Stimulated activated CD8-positive, alpha-beta memory T cell treated with anti-CD3 and anti-CD28 coated beads, Interleukin-4, amount 100 ng/mL, for 48 hours (primary cell): ENCODE measurements at regions not wholly inside any gene's neighbourhood (a gene's known extent, or its start where the extent isn't known, plus 50 kb on each side); places are given as distances from the start of the nearest gene placed in this dataset.

Experiments
- DNase-seq: peaks from one replicate; pipeline ENCODE4 v3.0.0-alpha.2; 2020

GRCh38 chr2:217468042-217468830, 534.6 kb downstream of the TNS1 start:
- DNase-seq = no peak

GRCh38 chr2:217467331-217467730, 535.5 kb downstream of the TNS1 start:
- DNase-seq = no peak

- DNase-seq = no peak
Measured at GRCh38 chr2:217466805-217467204, 536.0 kb downstream of the TNS1 start.

- no peak for DNase-seq
Measured at GRCh38 chr2:217466104-217466503, 536.7 kb downstream of the TNS1 start.

- no peak for DNase-seq
Measured at GRCh38 chr2:217465100-217465499, 537.7 kb downstream of the TNS1 start.

- no peak for DNase-seq
Measured at GRCh38 chr2:217463402-217464075, 539.3 kb downstream of the TNS1 start.

- no peak for DNase-seq
Measured at GRCh38 chr2:217462121-217462520, 540.7 kb downstream of the TNS1 start.

DNA sequence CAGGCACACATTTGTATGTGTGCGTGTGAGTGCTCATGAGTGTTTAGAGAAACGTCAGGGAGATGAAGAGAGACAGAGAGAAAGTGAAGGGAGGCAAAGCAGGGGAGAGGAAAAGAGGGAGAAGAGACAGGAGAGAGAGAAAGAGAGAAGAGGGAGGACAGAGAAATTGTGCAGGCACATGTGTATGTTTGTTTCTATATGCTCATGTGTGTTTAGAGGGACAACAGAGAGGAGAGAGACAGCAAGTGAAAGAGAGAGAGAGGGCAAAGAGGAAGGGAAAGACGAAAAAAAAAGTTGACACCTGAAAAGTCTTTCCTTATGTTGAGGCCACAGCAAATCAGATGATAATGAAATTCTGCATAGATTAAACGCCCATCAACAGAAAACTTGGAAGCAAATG, 541.1 kb downstream of the TNS1 start:
- DNase-seq = no peak

- DNase-seq = no peak
Measured at GRCh38 chr2:217459680-217460405, 543.0 kb downstream of the TNS1 start.

DNA sequence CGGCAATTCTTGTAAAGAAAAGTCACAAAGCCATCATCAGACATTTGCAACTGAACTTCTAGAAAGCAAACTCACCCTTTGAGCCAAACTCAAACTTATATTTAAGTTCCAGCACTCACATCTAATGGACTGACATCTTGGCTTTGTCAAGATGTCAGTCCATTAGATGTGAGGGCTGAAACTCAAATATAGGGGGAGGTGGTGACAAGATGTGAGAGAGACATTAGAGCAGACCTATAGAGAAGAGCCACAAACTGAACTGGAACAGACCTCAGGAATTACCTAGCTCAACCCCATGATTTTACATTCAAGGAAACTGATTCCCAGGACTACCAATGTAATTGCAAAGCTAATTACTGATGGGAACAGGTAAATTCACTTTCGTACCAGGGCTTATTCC, 543.8 kb downstream of the TNS1 start:
- DNase-seq = no peak

DNA sequence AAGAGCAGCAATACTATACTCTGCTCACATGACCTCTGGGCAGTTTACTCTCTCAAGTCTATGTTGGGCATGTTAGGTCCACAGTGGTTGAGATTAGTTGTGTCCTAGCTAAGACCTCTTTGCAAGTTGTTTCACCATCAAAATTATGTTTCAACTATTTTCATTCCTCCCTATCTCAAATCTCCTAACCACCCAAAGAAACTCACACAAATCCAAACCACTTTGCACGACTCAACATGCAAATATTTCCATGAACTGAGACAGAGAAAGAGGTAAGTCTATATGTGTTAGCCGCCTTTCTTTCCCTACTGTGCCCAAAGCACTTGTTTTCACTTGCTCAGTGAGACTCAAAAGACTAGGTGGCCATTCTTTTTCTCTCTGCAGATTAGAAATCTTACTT, 546.8 kb downstream of the TNS1 start:
- DNase-seq = no peak

DNA sequence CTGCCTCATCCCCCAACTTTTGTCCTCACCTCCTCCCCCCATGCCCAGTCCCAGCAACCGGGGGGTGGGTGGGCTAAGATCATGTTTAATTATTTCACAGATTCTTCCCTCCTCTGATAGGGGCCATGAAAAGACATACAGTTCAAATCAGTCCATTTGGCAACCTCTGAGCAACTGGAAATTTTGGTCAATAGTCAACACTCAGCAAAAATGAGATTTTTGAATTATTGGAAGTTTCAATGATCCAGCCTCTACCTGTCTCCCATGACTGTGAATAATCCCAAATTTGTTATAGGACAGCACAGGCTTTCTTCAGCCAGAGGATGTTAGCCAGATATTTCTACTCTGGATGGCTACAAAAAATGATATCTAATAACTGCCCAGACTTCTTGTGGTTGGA, 549.9 kb downstream of the TNS1 start:
- DNase-seq = no peak

DNA sequence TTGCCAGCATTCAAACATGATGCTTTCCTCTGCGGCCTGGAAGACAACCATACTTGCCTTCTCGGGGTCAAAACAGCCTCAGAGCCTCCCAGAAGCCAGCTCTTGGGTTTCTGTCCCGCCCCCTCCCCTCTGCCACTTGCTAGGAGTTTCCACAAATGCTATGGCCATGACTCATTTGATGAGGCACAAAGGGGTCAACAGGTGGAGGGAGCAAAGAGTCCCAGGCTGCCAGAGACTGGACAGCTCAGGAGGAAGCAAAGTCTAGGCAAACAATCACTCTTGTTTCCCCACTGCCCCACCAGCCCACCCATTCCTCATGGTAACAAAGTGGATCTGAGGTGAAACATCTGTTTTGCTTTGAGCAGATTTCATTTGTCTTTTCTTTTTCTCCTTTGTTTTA, 551.1 kb downstream of the TNS1 start:
- no peak for DNase-seq

- no peak for DNase-seq
Measured at GRCh38 chr2:217449444-217449843, 553.4 kb downstream of the TNS1 start.

- DNase-seq = no peak
Measured at GRCh38 chr2:217448860-217449259, 553.9 kb downstream of the TNS1 start.

- no peak for DNase-seq
Measured at GRCh38 chr2:217445723-217446122, 557.1 kb downstream of the TNS1 start.

DNA sequence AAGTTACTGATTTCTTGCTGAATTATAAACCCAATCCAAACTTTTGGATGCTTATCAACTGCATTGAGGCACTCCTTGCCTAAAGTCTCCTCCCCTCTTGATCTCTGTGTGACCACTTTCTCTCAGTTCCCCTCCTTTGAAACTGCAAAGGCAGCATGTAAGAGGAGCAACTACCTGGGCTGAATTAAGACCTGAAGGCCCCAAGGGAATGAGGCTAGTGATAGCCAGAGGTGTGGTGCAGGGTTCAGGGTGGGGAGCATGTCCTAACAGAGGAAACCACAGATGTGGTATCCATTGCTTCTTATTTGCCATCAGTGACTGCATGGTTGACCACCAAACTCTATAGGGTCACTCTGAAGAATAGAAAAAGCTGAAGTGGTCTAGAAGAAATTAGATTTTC, 557.9 kb downstream of the TNS1 start:
- no peak for DNase-seq

DNA sequence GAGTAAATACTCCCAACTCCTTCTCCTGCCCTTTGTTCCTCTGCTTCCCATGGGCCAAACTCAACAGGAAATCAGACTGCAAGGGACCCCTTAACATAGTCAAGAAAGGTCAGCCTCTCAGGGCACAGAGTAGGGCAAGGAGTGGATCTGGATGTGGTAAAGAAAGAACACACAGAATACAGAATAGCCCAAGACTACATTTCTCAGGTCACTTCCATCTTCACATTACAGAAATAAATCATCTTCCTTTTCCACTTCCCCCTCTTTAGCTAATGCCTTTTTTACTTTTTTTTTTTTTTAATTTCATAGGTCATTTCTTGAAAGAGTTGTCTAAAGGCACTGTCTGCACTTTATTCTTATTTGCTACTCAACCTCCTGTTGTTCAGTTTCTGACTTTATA, 558.3 kb downstream of the TNS1 start:
- DNase-seq = no peak

- DNase-seq = no peak
Measured at GRCh38 chr2:217443601-217444000, 559.2 kb downstream of the TNS1 start.

- no peak for DNase-seq
Measured at GRCh38 chr2:217440000-217440399, 562.8 kb downstream of the TNS1 start.

- no peak for DNase-seq
Measured at GRCh38 chr2:217438821-217439220, 564.0 kb downstream of the TNS1 start.

DNA sequence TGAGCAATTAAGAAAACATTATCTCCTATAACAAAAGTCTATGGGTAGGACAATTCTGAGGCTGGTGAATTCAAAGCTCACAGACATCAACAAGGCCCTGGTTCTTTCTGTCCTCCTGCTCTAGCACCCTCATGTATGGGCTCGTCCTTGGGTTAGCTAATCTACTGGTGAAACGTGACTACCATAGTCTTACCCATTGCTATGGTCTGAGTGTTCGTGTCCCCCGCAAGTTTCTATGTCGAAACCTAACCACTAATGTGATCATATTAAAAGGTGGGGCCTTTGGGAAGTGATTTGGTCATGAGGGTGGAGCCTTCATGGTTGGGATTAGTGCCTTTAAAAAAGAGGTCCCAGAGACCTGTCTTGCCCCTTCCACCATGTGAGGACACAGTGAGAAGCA, 564.7 kb downstream of the TNS1 start:
- DNase-seq = no peak

DNA sequence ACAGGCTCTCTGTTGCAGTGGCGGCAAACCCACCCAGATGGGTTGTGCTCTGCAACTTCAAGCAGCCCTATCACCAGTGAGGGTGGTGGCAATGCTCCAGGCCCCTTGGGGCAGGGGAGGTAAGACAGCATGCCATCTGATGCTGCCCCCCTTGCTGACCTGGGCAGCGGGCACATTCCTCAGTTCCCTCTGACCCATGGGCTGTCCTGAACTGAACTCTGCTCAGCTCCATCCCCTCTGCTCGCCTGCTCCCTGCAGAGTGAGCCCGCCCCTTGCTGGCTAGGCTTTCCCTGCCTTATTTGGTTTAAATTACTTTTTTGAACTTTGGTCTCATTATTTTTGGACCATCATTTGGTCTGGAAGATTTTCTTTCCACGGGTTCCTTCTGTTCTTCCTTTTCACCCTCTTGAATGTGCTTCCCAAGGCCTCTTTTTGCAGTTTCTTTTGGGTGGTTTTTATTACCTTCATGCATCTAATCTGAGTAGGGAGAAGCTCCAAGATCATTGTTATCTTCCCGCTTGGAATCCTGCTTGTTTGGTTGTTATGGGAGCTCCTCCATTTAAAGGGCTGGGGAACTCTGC, 565.4 kb downstream of the TNS1 start:
- DNase-seq = no peak

- no peak for DNase-seq
Measured at GRCh38 chr2:217436386-217436785, 566.4 kb downstream of the TNS1 start.
